Activated CD4-positive, alpha-beta T cell treated with anti-CD3 and anti-CD28 coated beads, Interleukin-2, amount 10 ng/mL, durations not matched to agents 7 days and 5 days (primary cell): ENCODE measurements at regions not wholly inside any gene's neighbourhood (a gene's known extent, or its start where the extent isn't known, plus 50 kb on each side); places are given as distances from the start of the nearest gene placed in this dataset.

ENCODE experiments used
- CTCF ChIA-PET: fragments of 350-600 bp; sonication (Branson Sonifier 250); formaldehyde crosslinking; loops from one replicate; lab custom pipeline; 2021; ENCODE audit warnings: antibody characterized with exemption; lab: Charles Lee
- POLR2A ChIA-PET: fragments of 350-600 bp; sonication (Branson Sonifier 250); formaldehyde crosslinking; loops from one replicate; lab custom pipeline; 2021; ENCODE audit warnings: antibody characterized with exemption; lab: Charles Lee
- DNase-seq: peaks from one replicate; pipeline ENCODE4 v3.0.0-alpha.2; 2020
- H3K27ac Mint-ChIP-seq: one replicate; pipeline ENCODE4 v1.8.0; 2021; ENCODE audit warnings: mild to moderate bottlenecking, moderate library complexity, mixed read lengths
- H3K27me3 Mint-ChIP-seq: one replicate; pipeline ENCODE4 v1.8.0; 2021; ENCODE audit warnings: mixed read lengths
- H3K36me3 Mint-ChIP-seq: one replicate; pipeline ENCODE4 v1.8.0; 2021; ENCODE audit warnings: low read depth, mixed read lengths
- H3K4me1 Mint-ChIP-seq: one replicate; pipeline ENCODE4 v1.8.0; 2021; ENCODE audit warnings: mixed read lengths
- H3K4me3 Mint-ChIP-seq: one replicate; pipeline ENCODE4 v1.8.0; 2021; ENCODE audit warnings: mild to moderate bottlenecking, moderate library complexity, mixed read lengths
- H3K9me3 Mint-ChIP-seq: one replicate; pipeline ENCODE4 v1.8.0; 2021; ENCODE audit warnings: mixed read lengths

DNA sequence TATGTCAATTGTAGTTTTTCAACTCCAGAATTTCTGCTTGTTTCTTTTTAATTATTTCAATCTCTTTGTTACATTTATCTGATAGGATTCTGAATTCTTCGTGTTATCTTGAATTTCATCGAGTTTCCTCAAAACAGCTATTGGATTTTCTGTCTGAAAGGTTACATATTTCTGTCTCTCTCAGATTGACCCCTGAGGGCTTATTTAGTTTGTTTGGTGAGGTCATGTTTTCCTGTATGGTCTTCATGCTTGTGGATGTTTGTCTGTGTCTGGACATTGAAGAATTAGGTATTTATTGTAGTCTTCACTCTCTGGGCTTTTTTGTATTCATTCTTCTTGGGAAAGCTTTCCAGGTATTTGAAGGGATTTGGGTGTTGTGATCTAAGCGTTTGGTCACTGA lies 85.6 kb downstream of the SNAPC1 start:
- H3K4me3 Mint-ChIP-seq: no peak overlapping the region
- CTCF ChIA-PET: no interaction called here
- H3K36me3 Mint-ChIP-seq: no peaks in the 10 kb centered on the region

GRCh38 chr14:61854898-61855297 lies 92.7 kb downstream of the SNAPC1 start:
- ChIA-PET POLR2A (no interaction called here), CTCF (no interaction called here)
- no peak overlapping the region for H3K27ac Mint-ChIP-seq
- peaks cover 37% of the 10 kb centered on the region for H3K27me3 Mint-ChIP-seq
- no peaks in the 10 kb centered on the region for H3K9me3 Mint-ChIP-seq
- DNase-seq: no peak
- H3K4me3 Mint-ChIP-seq: no peak overlapping the region
- H3K4me1 Mint-ChIP-seq: no peaks in the 10 kb centered on the region
- H3K36me3 Mint-ChIP-seq: no peaks in the 10 kb centered on the region

More for the DNA sequence above, 85.6 kb downstream of the SNAPC1 start:
- Mint-ChIP-seq H3K9me3 (peaks cover 3% of the 10 kb centered on the region), H3K4me1 (no peaks in the 10 kb centered on the region), H3K27ac (no peak overlapping the region), H3K27me3 (peaks cover 34% of the 10 kb centered on the region)
- POLR2A ChIA-PET: no interaction called here
- DNase-seq: no peak

- H3K4me3 Mint-ChIP-seq: no peak overlapping the region
- H3K9me3 Mint-ChIP-seq: no peaks in the 10 kb centered on the region
- ChIA-PET POLR2A (interaction anchor here (0.8 kb wide), 1 partner anchor 11 kb away, joined by 3 read pairs; no protein-coding TSS in a partner anchor), CTCF (interaction anchor here (0.6 to 1.5 kb wide), 5 partner anchors 12 to 1410 kb away, joined by 3 to 6 read pairs (median 3); no protein-coding TSS in a partner anchor)
- peaks cover 11% of the 10 kb centered on the region for H3K27me3 Mint-ChIP-seq
- H3K36me3 Mint-ChIP-seq: no peaks in the 10 kb centered on the region
- peak; percentile 74 for DNase-seq
- H3K4me1 Mint-ChIP-seq: no peaks in the 10 kb centered on the region
- no peak overlapping the region for H3K27ac Mint-ChIP-seq
Observed at GRCh38 chr14:61860294-61860918, 98.2 kb downstream of the SNAPC1 start.

DNA sequence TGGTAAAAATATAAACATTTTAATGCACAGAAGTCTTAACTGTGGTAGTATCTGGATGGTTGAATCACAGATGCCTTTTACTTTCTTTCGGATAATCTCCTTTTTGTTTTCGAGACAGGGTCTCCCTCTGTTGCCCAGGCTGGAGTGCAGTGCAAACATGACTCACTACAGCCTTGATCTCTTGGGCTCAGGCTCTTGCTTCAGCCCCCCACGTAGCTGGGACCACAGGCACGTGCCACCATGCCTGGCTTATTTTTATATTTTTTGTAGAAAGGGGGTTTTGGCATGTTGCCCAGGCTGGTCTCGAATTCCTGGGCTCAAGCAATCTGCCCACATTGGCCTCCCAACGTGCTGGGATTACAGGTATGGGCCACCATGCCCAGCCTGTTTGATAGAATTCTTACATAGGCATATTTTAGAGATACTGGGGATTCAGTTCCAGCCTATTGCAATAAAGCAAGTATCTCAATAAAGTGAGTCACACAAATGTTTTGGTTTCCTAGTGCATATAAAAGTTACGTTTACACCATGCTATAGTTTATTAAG lies 99.2 kb downstream of the SNAPC1 start:
- no peak for DNase-seq
- H3K4me3 Mint-ChIP-seq: no peak overlapping the region
- no peaks in the 10 kb centered on the region for H3K36me3 Mint-ChIP-seq
- POLR2A ChIA-PET: no interaction called here
- no peaks in the 10 kb centered on the region for H3K4me1 Mint-ChIP-seq
- no peaks in the 10 kb centered on the region for H3K9me3 Mint-ChIP-seq
- no peak overlapping the region for H3K27ac Mint-ChIP-seq
- H3K27me3 Mint-ChIP-seq: peaks cover 9% of the 10 kb centered on the region
- CTCF ChIA-PET: interaction anchor here (1.3 to 1.5 kb wide), 2 partner anchors 11 to 24 kb away, joined by 3 to 6 read pairs; no protein-coding TSS in a partner anchor

GRCh38 chr14:61864329-61864898 lies 102.2 kb downstream of the SNAPC1 start:
- Mint-ChIP-seq H3K9me3 (no peaks in the 10 kb centered on the region), H3K27me3 (peaks cover 10% of the 10 kb centered on the region), H3K36me3 (no peaks in the 10 kb centered on the region), H3K27ac (no peak overlapping the region), H3K4me1 (peaks cover 8% of the 10 kb centered on the region), H3K4me3 (no peak overlapping the region)
- DNase-seq: no peak
- CTCF ChIA-PET: interaction anchor here (1.0 kb wide), 1 partner anchor 13 kb away, joined by 3 read pairs; no protein-coding TSS in a partner anchor
- POLR2A ChIA-PET: no interaction called here

- ChIA-PET POLR2A (no interaction called here), CTCF (no interaction called here)
- Mint-ChIP-seq H3K4me3 (no peak overlapping the region), H3K27ac (no peak overlapping the region), H3K27me3 (peaks cover 25% of the 10 kb centered on the region), H3K36me3 (no peaks in the 10 kb centered on the region), H3K9me3 (peaks cover 3% of the 10 kb centered on the region), H3K4me1 (peaks cover 8% of the 10 kb centered on the region)
- DNase-seq: no peak
Observed at GRCh38 chr14:61866932-61867920, 105.0 kb downstream of the SNAPC1 start.

DNA sequence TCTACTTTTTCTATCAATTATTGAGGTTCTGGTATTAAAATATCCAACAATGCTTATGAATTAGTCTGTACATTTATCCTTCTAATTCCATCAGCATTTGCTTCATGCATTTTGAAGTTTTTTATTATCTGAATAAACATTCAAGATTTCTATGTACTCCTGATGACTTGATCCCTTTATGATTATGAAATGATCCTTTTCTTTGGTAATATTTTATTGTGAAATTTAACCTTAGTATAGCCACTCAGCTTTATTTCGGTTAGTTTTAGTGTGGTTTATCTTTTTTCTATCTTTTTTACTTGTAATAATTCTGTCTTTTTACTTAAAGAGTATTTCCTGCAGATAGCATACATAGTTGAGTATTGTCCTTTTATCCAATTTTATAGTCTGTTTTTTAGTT lies 106.6 kb downstream of the SNAPC1 start:
- Mint-ChIP-seq H3K4me1 (peaks cover 8% of the 10 kb centered on the region), H3K27me3 (peaks cover 39% of the 10 kb centered on the region), H3K9me3 (peaks cover 3% of the 10 kb centered on the region), H3K4me3 (no peak overlapping the region), H3K36me3 (no peaks in the 10 kb centered on the region), H3K27ac (no peak overlapping the region)
- no peak for DNase-seq
- ChIA-PET POLR2A (no interaction called here), CTCF (no interaction called here)

DNA sequence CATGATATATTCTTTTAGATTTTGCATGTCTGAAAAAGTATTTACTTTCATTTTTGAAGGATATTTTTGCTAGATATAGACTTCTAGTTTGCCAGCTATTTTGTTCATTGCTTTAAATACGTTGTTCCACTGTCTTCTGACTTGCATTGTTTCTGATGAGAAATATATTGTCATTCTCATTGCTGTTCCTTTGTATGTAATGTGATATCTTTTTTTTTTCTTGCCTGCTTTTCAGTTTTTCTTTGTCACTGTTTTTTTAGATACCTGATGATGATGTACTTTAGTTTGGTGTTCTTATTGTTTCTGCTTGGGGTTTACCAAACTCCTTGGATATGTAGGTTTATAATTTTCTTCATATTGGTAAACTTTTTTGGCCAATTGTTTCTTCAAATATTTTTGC lies 107.9 kb downstream of the SNAPC1 start:
- H3K4me3 Mint-ChIP-seq: no peak overlapping the region
- POLR2A ChIA-PET: no interaction called here
- H3K9me3 Mint-ChIP-seq: peaks cover 3% of the 10 kb centered on the region

GRCh38 chr14:61872452-61872851 lies 110.2 kb downstream of the SNAPC1 start:
- CTCF ChIA-PET: interaction anchor here (0.7 to 1.0 kb wide), 2 partner anchors 12 to 242 kb away, joined by 3 read pairs; no protein-coding TSS in a partner anchor
- Mint-ChIP-seq H3K4me3 (no peak overlapping the region), H3K9me3 (peaks cover 3% of the 10 kb centered on the region), H3K4me1 (peaks cover 4% of the 10 kb centered on the region), H3K36me3 (no peaks in the 10 kb centered on the region), H3K27ac (no peak overlapping the region), H3K27me3 (peaks cover 52% of the 10 kb centered on the region)
- POLR2A ChIA-PET: no interaction called here
- DNase-seq: no peak

More for the DNA sequence above, 107.9 kb downstream of the SNAPC1 start:
- CTCF ChIA-PET: no interaction called here
- DNase-seq: no peak
- H3K27ac Mint-ChIP-seq: no peak overlapping the region
- H3K4me1 Mint-ChIP-seq: peaks cover 8% of the 10 kb centered on the region
- H3K36me3 Mint-ChIP-seq: no peaks in the 10 kb centered on the region
- H3K27me3 Mint-ChIP-seq: peaks cover 45% of the 10 kb centered on the region

GRCh38 chr14:61875483-61875882 lies 113.3 kb downstream of the SNAPC1 start:
- DNase-seq: no peak
- peaks cover 62% of the 10 kb centered on the region for H3K27me3 Mint-ChIP-seq
- ChIA-PET CTCF (no interaction called here), POLR2A (no interaction called here)
- no peaks in the 10 kb centered on the region for H3K4me1 Mint-ChIP-seq
- H3K4me3 Mint-ChIP-seq: no peak overlapping the region
- no peak overlapping the region for H3K27ac Mint-ChIP-seq
- no peaks in the 10 kb centered on the region for H3K36me3 Mint-ChIP-seq
- H3K9me3 Mint-ChIP-seq: no peaks in the 10 kb centered on the region

DNA sequence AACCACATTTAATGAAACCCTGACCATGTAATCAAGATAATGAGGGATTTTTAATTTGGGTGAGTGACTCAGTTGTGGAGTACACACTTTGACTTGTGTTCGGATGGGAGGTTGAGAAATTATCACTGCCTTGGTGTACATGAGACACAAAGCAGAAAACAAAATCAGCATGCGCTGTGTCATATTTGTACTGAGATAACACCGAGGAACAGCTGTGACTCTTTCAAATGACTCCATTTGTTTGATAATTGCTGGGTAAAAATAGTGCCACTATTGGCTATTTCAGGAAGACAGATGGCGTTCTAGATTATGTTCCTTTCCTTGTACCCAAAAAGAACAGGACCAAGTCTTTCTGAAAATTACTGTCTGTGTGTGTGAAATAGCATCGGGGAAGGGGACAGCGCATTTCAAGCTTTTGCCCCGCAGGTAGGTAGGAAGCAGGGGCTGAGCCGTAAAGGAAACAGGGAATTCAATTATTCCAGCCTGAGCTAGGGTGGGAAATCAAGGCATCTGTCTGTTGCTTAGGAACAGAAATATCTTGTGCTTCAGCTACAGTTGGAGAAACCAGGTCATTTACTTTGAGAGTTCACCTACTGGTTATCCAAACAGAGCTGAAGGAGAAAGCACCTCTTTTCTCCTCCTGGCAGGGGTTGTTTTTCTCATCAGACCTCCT lies 114.3 kb downstream of the SNAPC1 start:
- Mint-ChIP-seq H3K4me3 (no peak overlapping the region), H3K27ac (no peak overlapping the region), H3K4me1 (no peaks in the 10 kb centered on the region), H3K36me3 (no peaks in the 10 kb centered on the region), H3K9me3 (no peaks in the 10 kb centered on the region), H3K27me3 (peaks cover 64% of the 10 kb centered on the region)
- CTCF ChIA-PET: no interaction called here
- no peak for DNase-seq
- POLR2A ChIA-PET: no interaction called here

DNA sequence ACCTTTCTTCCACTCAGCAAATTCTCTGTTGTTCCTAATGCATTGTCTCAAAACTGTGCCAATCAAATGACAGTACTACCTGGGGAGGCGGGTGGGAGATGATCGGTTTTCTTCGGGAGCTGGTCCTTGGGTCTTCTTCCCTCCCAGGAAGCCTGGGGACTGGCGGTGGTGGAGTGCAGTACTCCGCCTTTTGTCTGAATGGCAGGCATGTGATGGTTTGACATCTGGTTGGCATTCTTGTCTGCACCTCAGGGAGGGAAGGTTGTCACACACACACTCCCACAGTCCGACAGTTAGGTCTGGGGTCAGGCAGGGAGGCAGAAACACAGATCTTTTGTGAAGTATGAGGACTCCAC lies 114.8 kb downstream of the SNAPC1 start:
- no peaks in the 10 kb centered on the region for H3K36me3 Mint-ChIP-seq
- no peak overlapping the region for H3K4me3 Mint-ChIP-seq
- peaks cover 69% of the 10 kb centered on the region for H3K27me3 Mint-ChIP-seq
- no peak for DNase-seq
- ChIA-PET CTCF (no interaction called here), POLR2A (no interaction called here)
- H3K4me1 Mint-ChIP-seq: no peaks in the 10 kb centered on the region
- H3K27ac Mint-ChIP-seq: no peak overlapping the region
- no peaks in the 10 kb centered on the region for H3K9me3 Mint-ChIP-seq
